Ishikawa (cell line): ENCODE measurements at regions not wholly inside any gene's neighbourhood (a gene's known extent, or its start where the extent isn't known, plus 50 kb on each side); places are given as distances from the start of the nearest gene placed in this dataset.

Source experiments
- CEBPB ChIP-seq: IDR thresholded peaks from 2 replicates; pipeline ENCODE4 v1.6.1; 2012
- CREB1 ChIP-seq: IDR thresholded peaks from 2 replicates; pipeline ENCODE4 v1.6.1; 2012; ENCODE audit warnings: low read depth
- EGR1 ChIP-seq: IDR thresholded peaks from 2 replicates; pipeline ENCODE4 v1.6.1; 2012
- EP300 ChIP-seq: IDR thresholded peaks from 2 replicates; pipeline ENCODE4 v1.6.1; 2012; ENCODE audit warnings: borderline replicate concordance
- FOXM1 ChIP-seq: IDR thresholded peaks from 2 replicates; pipeline ENCODE4 v1.6.1; 2012; ENCODE audit warnings: low read depth, borderline replicate concordance
- MAX ChIP-seq: IDR thresholded peaks from 2 replicates; pipeline ENCODE4 v1.6.1; 2012
- NFIC ChIP-seq: IDR thresholded peaks from 2 replicates; pipeline ENCODE4 v1.6.1; 2012
- RAD21 ChIP-seq: IDR thresholded peaks from 2 replicates; pipeline ENCODE4 v1.6.1; 2012; ENCODE audit warnings: low read depth
- REST ChIP-seq: IDR thresholded peaks from 2 replicates; pipeline ENCODE4 v1.6.1; 2012; ENCODE audit warnings: low read depth, mild to moderate bottlenecking
- TAF1 ChIP-seq: IDR thresholded peaks from 2 replicates; pipeline ENCODE4 v1.6.1; 2012; ENCODE audit warnings: low read depth, mild to moderate bottlenecking
- TCF12 ChIP-seq: IDR thresholded peaks from 2 replicates; pipeline ENCODE4 v1.6.1; 2012; ENCODE audit warnings: low read depth
- TEAD4 ChIP-seq: IDR thresholded peaks from 2 replicates; pipeline ENCODE4 v1.6.1; 2012
- USF1 ChIP-seq: IDR thresholded peaks from 2 replicates; pipeline ENCODE4 v1.6.1; 2012
- YY1 ChIP-seq: IDR thresholded peaks from 2 replicates; pipeline ENCODE4 v1.6.1; 2012; ENCODE audit warnings: low read depth
- ZBTB7A ChIP-seq: IDR thresholded peaks from 2 replicates; pipeline ENCODE4 v1.6.1; 2012; ENCODE audit warnings: low read depth

GRCh38 chr5:82439750-82440445 lies 161.7 kb upstream of the RPS23 start:
- no peak for TF ChIP-seq TAF1

- no peak for TF ChIP-seq MAX
- no peak for TF ChIP-seq REST
- no peak for TF ChIP-seq TCF12
- no peak for TF ChIP-seq TAF1
- no peak for TF ChIP-seq CEBPB
- TF ChIP-seq TEAD4 = no peak
- no peak for TF ChIP-seq RAD21
Observed at GRCh38 chr5:82436291-82436690, 158.1 kb upstream of the RPS23 start.

GRCh38 chr5:82426464-82427154 lies 148.5 kb upstream of the RPS23 start:
- no peak for TF ChIP-seq NFIC
- no peak for TF ChIP-seq TEAD4
- TF ChIP-seq CEBPB = no peak
- TF ChIP-seq USF1 = no peak
- no peak for TF ChIP-seq RAD21
- no peak for TF ChIP-seq MAX
- no peak for TF ChIP-seq YY1
- TF ChIP-seq FOXM1 = no peak
- no peak for TF ChIP-seq EGR1
- no peak for TF ChIP-seq CREB1
- no peak for TF ChIP-seq TAF1
- no peak for TF ChIP-seq EP300
- no peak for TF ChIP-seq REST
- TF ChIP-seq ZBTB7A = no peak
- TF ChIP-seq TCF12 = no peak

GRCh38 chr5:82425591-82425990 lies 147.4 kb upstream of the RPS23 start:
- TF ChIP-seq RAD21 (no peak), TAF1 (no peak), USF1 (no peak), YY1 (no peak), ZBTB7A (no peak), EP300 (no peak), TCF12 (no peak), TEAD4 (no peak), MAX (no peak), REST (no peak), EGR1 (no peak), CEBPB (no peak), CREB1 (no peak), FOXM1 (no peak), NFIC (no peak)
